B cell (primary cell): ENCODE measurements at regions not wholly inside any gene's neighbourhood (a gene's known extent, or its start where the extent isn't known, plus 50 kb on each side); places are given as distances from the start of the nearest gene placed in this dataset.

ENCODE experiments used
- ATAC-seq: fragments of 200-7000 bp; cut with Tn5 transposase; one replicate; pipeline ENCODE4 v1.10.0; 2021; ENCODE audit warnings: low read depth, mild to moderate bottlenecking, moderate number of reproducible peaks, moderate library complexity
- CTCF ChIA-PET: fragments of 350-600 bp; sonication (Branson Sonifier 250); formaldehyde crosslinking; loops from one replicate; lab custom pipeline; 2021; ENCODE audit warnings: antibody characterized with exemption, inconsistent platforms; lab: Charles Lee
- POLR2A ChIA-PET: fragments of 350-600 bp; sonication (Branson Sonifier 250); formaldehyde crosslinking; loops from one replicate; lab custom pipeline; 2021; ENCODE audit warnings: antibody characterized with exemption; lab: Charles Lee
- DNase-seq: peaks from one replicate; pipeline ENCODE4 v3.0.0; 2013
- H2AFZ ChIP-seq: 2 replicates; pipeline ENCODE4 v1.6.1; 2012; ENCODE audit warnings: mild to moderate bottlenecking, low read depth, low read length; ENCODE audit not compliant: insufficient read depth, poor library complexity, severe bottlenecking
- H3K27ac ChIP-seq, 2 donors: 1 replicate in 1 of 2; 2 replicates in 1 of 2; pipeline ENCODE4 v1.5.1; 2012 to 2013; ENCODE audit warnings: low read length in 2 of 2, mild to moderate bottlenecking in 2 of 2, moderate library complexity in 1 of 2
- H3K27me3 ChIP-seq, 4 experiments: fragments of 200-600 bp in 1 of 4; sonication (generic) in 1 of 4; replicated peaks in 1 of 4; 1 replicate in 2 of 4; 2 replicates in 2 of 4; pipeline versions ENCODE4 v1.6.1 to v1.7.0; 2013 to 2016; ENCODE audit warnings: low read length in 3 of 4, mild to moderate bottlenecking in 2 of 4, mixed read lengths in 1 of 4, moderate library complexity in 1 of 4; ENCODE audit not compliant: insufficient read depth in 4 of 4, control insufficient read depth in 3 of 4; ENCODE audit errors: control extremely low read depth in 1 of 4
- H3K36me3 ChIP-seq, 2 experiments: replicated peaks in 1 of 2; 1 replicate in 1 of 2; 2 replicates in 1 of 2; pipeline versions ENCODE4 v1.6.1 to v1.7.1; 2013; ENCODE audit warnings: low read length in 1 of 2; ENCODE audit not compliant: insufficient read depth in 2 of 2, control insufficient read depth in 1 of 2; ENCODE audit errors: control extremely low read depth in 1 of 2, extremely low read depth in 1 of 2
- H3K4me1 ChIP-seq, 2 donors: fragments of 200-600 bp in 1 of 2; sonication (generic) in 1 of 2; 1 replicate in 1 of 2; 2 replicates in 1 of 2; pipeline versions ENCODE4 v1.5.1 to v1.6.1; 2013 to 2017; ENCODE audit warnings: low read length in 2 of 2; ENCODE audit not compliant: control insufficient read depth in 2 of 2, insufficient read depth in 2 of 2
- H3K4me2 ChIP-seq: replicated peaks from 2 replicates; pipeline ENCODE3; 2012; ENCODE audit warnings: mild to moderate bottlenecking, low read depth, low read length; ENCODE audit not compliant: poor library complexity, severe bottlenecking
- H3K4me3 ChIP-seq, 5 experiments: fragments of 200-600 bp in 1 of 5; sonication (generic) in 1 of 5; 1 replicate in 3 of 5; 2 replicates in 2 of 5; pipeline versions ENCODE4 v1.5.1 to v1.7.0; 2011 to 2016; ENCODE audit warnings: low read length in 4 of 5, mild to moderate bottlenecking in 4 of 5, low read depth in 2 of 5, control low read depth in 1 of 5, moderate library complexity in 1 of 5; ENCODE audit not compliant: insufficient read depth in 1 of 5; ENCODE audit errors: control extremely low read depth in 1 of 5, extremely low read depth in 1 of 5
- H3K79me2 ChIP-seq: fragments of 200-600 bp; sonication (generic); one replicate; pipeline ENCODE4 v1.6.0; 2016; ENCODE audit warnings: low read length; ENCODE audit not compliant: control insufficient read depth, insufficient read depth
- H3K9ac ChIP-seq: fragments of 200-600 bp; sonication (generic); 2 replicates; pipeline ENCODE4 v1.6.1; 2017; ENCODE audit warnings: mild to moderate bottlenecking, low read length, moderate library complexity
- H3K9me3 ChIP-seq, 3 donors: one replicate each; pipeline versions ENCODE4 v1.6.1 to v1.7.1; 2013; ENCODE audit warnings: low read length in 2 of 3; ENCODE audit not compliant: control insufficient read depth in 2 of 3, insufficient read depth in 1 of 3; ENCODE audit errors: control extremely low read depth in 1 of 3
- H4K20me1 ChIP-seq: 2 replicates; pipeline ENCODE4 v1.6.0; 2012; ENCODE audit warnings: mild to moderate bottlenecking, low read length; ENCODE audit not compliant: insufficient read depth, control insufficient read depth, poor library complexity, severe bottlenecking
- H3K27ac Mint-ChIP-seq: one replicate; pipeline ENCODE4 v1.8.0; 2021; ENCODE audit warnings: mixed read lengths
- H3K27me3 Mint-ChIP-seq: one replicate; pipeline ENCODE4 v1.8.0; 2021; ENCODE audit warnings: mixed read lengths
- H3K4me1 Mint-ChIP-seq: one replicate; pipeline ENCODE4 v1.8.0; 2021; ENCODE audit warnings: mixed read lengths
- H3K4me3 Mint-ChIP-seq: one replicate; pipeline ENCODE4 v1.8.0; 2021; ENCODE audit warnings: mixed read lengths
- H3K9me3 Mint-ChIP-seq: one replicate; pipeline ENCODE4 v1.8.0; 2022; ENCODE audit warnings: mixed read lengths; ENCODE audit not compliant: insufficient read depth
- EZH2 ChIP-seq: IDR thresholded peaks from 2 replicates; pipeline ENCODE4 v1.6.1; 2012; ENCODE audit warnings: borderline replicate concordance, low read depth, mild to moderate bottlenecking, moderate library complexity, low read length; ENCODE audit not compliant: insufficient read depth, poor library complexity, severe bottlenecking
- WGBS: methylation state at CpG from one replicate; pipeline ENCODE4 v1.1.5; 2013; ENCODE audit warnings: missing lambda C conversion rate; ENCODE audit not compliant: insufficient coverage; 5-methylcytosine and 5-hydroxymethylcytosine counted together
- intact Hi-C: fragments of 100-400 bp; cut with micrococcal nuclease; formaldehyde crosslinking; loops from one replicate; pipeline ENCODE4 v1.10.0; 2022
- TF ChIP-seq, protein P1 (sequence below): fragments of 200-600 bp; IDR thresholded peaks from one replicate; pipeline ENCODE4 v1.8.0; 2022; ENCODE audit warnings: antibody characterized with exemption, mild to moderate bottlenecking

DNA sequence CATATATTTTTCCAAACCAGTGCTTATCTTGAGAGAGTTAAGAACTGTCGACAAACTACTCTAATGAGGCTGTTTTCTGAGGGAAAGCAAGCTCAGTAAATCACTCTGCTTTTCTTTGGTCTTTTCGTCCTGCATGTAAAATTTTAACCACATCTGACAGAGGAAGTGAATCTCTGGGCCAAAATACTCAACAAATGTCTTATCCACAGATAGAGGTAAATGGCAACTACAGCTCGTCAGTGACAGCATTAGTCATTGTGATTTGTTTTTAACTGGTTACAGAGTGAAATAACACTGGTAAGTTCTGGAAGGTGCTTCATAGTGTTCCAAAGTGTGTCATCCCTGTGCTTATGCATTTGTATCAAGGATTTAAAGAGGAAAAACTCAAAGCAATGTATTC, 82.6 kb upstream of the SLC8A1 start:
- Histone ChIP-seq H3K79me2 (no peaks in the 10 kb centered on the region), H2AFZ (peak overlapping the region; percentile 9), H3K4me3 (no peak overlapping the region), H3K4me2 (no peak overlapping the region), H3K9ac (no peak overlapping the region), H3K36me3 (no peaks in the 10 kb centered on the region), H3K9me3 (no peaks in the 10 kb centered on the region), H3K27ac (no peak overlapping the region), H3K27me3 (no peaks in the 10 kb centered on the region), H3K4me1 (no peaks in the 10 kb centered on the region), H4K20me1 (no peaks in the 10 kb centered on the region)
- 0% methylated on average over 1 of the region's 3 CpGs for WGBS
- intact Hi-C loops: no loop called here
- TF ChIP-seq EZH2: no peak
- TF ChIP-seq, protein P1, sequence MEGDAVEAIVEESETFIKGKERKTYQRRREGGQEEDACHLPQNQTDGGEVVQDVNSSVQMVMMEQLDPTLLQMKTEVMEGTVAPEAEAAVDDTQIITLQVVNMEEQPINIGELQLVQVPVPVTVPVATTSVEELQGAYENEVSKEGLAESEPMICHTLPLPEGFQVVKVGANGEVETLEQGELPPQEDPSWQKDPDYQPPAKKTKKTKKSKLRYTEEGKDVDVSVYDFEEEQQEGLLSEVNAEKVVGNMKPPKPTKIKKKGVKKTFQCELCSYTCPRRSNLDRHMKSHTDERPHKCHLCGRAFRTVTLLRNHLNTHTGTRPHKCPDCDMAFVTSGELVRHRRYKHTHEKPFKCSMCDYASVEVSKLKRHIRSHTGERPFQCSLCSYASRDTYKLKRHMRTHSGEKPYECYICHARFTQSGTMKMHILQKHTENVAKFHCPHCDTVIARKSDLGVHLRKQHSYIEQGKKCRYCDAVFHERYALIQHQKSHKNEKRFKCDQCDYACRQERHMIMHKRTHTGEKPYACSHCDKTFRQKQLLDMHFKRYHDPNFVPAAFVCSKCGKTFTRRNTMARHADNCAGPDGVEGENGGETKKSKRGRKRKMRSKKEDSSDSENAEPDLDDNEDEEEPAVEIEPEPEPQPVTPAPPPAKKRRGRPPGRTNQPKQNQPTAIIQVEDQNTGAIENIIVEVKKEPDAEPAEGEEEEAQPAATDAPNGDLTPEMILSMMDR: no peak
- H3K4me3 Mint-ChIP-seq: no peak overlapping the region
- ChIA-PET CTCF (no interaction called here), POLR2A (no interaction called here)
- no peak overlapping the region for H3K27ac Mint-ChIP-seq
- H3K4me1 Mint-ChIP-seq: no peaks in the 10 kb centered on the region
- DNase-seq (no peak), ATAC-seq (no peak)
- no peaks in the 10 kb centered on the region for H3K27me3 Mint-ChIP-seq
- peaks cover under 1% of the 10 kb centered on the region for H3K9me3 Mint-ChIP-seq

DNA sequence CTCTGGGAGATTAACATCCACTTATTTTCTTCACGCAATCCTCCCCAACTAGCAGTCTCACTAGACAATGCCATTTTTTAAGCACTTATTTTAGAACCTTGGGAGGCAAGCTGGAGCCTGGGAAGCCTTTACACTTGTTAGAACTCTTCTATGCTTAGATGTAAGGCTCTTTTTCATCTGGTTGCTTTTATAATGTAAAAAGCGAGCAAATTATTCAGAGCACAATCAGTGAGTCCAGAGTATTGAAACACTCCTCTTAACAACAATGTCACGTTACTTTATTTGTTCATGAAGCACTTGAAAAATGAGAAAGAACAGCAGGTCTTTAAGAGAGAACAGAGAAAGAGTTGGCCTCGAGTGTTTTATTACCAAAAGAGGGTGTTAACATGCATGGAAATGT, 84.1 kb upstream of the SLC8A1 start:
- no CpG with 5 or more reads among the region's 4 CpGs for WGBS
- CTCF ChIA-PET: no interaction called here

More for the DNA sequence above, 84.1 kb upstream of the SLC8A1 start:
- POLR2A ChIA-PET: no interaction called here
- Histone ChIP-seq H4K20me1 (no peaks in the 10 kb centered on the region), H3K4me3 (no peak overlapping the region), H3K4me1 (no peaks in the 10 kb centered on the region), H3K9ac (no peak overlapping the region), H3K27me3 (no peaks in the 10 kb centered on the region), H3K4me2 (no peak overlapping the region), H3K27ac (no peak overlapping the region), H3K36me3 (no peaks in the 10 kb centered on the region), H3K79me2 (no peaks in the 10 kb centered on the region), H3K9me3 (no peaks in the 10 kb centered on the region), H2AFZ (no peak overlapping the region)
- Mint-ChIP-seq H3K27me3 (no peaks in the 10 kb centered on the region), H3K9me3 (no peaks in the 10 kb centered on the region), H3K27ac (no peak overlapping the region), H3K4me1 (no peaks in the 10 kb centered on the region), H3K4me3 (no peak overlapping the region)
- no peak for TF ChIP-seq EZH2
- TF ChIP-seq, protein P1: no peak
- no peak for DNase-seq
- ATAC-seq: no peak
- intact Hi-C loops: no loop called here
